ENCODE measurements at regions not wholly inside any gene's neighbourhood (a gene's known extent, or its start where the extent isn't known, plus 50 kb on each side); places are given as distances from the start of the nearest gene placed in this dataset.

DNA sequence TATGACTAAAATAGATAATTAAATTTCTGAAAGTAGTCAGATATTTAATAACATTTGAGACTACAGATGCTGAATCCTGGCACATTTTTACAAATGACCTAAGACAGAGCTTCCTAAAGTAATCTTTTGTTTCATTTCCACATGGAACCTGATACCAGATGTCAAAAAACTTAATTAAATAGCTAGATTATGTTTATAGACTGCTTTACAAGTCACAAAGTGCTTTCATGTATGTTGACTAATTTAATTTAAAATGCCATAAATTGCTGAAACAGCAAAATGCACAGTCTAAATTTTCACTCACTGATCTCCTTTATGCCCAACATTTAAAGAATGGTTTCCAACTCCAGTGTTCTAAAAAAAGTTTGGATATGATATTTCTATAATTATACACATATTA lies 299.1 kb upstream of the TBX22 start:
- CTCF ChIA-PET = no interaction called here
- POLR2A ChIA-PET = no interaction called here
- no peaks in the 10 kb centered on the region for H3K36me3 ChIP-seq (ENCODE audit: control insufficient read depth in 2 of 2, insufficient read depth in 1 of 2, low read length in 2 of 2)

GRCh38 chrX:79719568-79720231 lies 294.9 kb upstream of the TBX22 start:
- no peaks in the 10 kb centered on the region for H3K36me3 ChIP-seq (ENCODE audit: control insufficient read depth in 2 of 2, insufficient read depth in 1 of 2, low read length in 2 of 2)
- H3K9me3 ChIP-seq (ENCODE audit: control insufficient read depth, insufficient read depth, low read depth, low read length) = no peaks in the 10 kb centered on the region
- no peak overlapping the region for H3K4me3 ChIP-seq (ENCODE audit: low read depth, low read length)
- POLR2A ChIA-PET = no interaction called here
- H3K27ac ChIP-seq (ENCODE audit: extremely low read depth, low read depth, low read length) = no peak overlapping the region
- CTCF ChIA-PET = no interaction called here
- no peaks in the 10 kb centered on the region for H3K4me1 ChIP-seq (ENCODE audit: control insufficient read depth, insufficient read depth, low read length)
- TF ChIP-seq, protein P1, sequence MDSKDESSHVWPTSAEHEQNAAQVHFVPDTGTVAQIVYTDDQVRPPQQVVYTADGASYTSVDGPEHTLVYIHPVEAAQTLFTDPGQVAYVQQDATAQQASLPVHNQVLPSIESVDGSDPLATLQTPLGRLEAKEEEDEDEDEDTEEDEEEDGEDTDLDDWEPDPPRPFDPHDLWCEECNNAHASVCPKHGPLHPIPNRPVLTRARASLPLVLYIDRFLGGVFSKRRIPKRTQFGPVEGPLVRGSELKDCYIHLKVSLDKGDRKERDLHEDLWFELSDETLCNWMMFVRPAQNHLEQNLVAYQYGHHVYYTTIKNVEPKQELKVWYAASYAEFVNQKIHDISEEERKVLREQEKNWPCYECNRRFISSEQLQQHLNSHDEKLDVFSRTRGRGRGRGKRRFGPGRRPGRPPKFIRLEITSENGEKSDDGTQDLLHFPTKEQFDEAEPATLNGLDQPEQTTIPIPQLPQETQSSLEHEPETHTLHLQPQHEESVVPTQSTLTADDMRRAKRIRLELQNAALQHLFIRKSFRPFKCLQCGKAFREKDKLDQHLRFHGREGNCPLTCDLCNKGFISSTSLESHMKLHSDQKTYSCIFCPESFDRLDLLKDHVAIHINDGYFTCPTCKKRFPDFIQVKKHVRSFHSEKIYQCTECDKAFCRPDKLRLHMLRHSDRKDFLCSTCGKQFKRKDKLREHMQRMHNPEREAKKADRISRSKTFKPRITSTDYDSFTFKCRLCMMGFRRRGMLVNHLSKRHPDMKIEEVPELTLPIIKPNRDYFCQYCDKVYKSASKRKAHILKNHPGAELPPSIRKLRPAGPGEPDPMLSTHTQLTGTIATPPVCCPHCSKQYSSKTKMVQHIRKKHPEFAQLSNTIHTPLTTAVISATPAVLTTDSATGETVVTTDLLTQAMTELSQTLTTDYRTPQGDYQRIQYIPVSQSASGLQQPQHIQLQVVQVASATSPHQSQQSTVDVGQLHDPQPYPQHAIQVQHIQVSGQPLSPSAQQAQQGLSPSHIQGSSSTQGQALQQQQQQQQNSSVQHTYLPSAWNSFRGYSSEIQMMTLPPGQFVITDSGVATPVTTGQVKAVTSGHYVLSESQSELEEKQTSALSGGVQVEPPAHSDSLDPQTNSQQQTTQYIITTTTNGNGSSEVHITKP (tag by site-specific recombination; IDR thresholded peaks at IDR 0.05) = no peak
- TF ChIP-seq ZBTB48 (tag by site-specific recombination; IDR thresholded peaks at IDR 0.05) = no peak
- TF ChIP-seq OVOL3 (tag by site-specific recombination; IDR thresholded peaks at IDR 0.05) = no peak
- no peak for TF ChIP-seq SP3 (tag by site-specific recombination; IDR thresholded peaks at IDR 0.05)
- no peak for TF ChIP-seq ZNF239 (tag by site-specific recombination; IDR thresholded peaks at IDR 0.05)
- TF ChIP-seq ZIC2 (tag by site-specific recombination; IDR thresholded peaks at IDR 0.05) = no peak
- no peak for TF ChIP-seq ZNF202 (tag by site-specific recombination; IDR thresholded peaks at IDR 0.05; ENCODE audit: borderline replicate concordance)
- no peak for TF ChIP-seq ZNF777 (tag by site-specific recombination; IDR thresholded peaks at IDR 0.05; ENCODE audit: borderline replicate concordance)
- TF ChIP-seq HOXC10 (CRISPR knock-in tag; IDR thresholded peaks at IDR 0.05) = no peak
- TF ChIP-seq ZNF521 (tag by site-specific recombination; IDR thresholded peaks at IDR 0.05) = no peak
- no peak for TF ChIP-seq ZNF18 (tag by site-specific recombination; IDR thresholded peaks at IDR 0.05)

More for the DNA sequence above, 299.1 kb upstream of the TBX22 start:
- no peak overlapping the region for H3K27ac ChIP-seq (ENCODE audit: extremely low read depth, low read depth, low read length)
- H3K4me3 ChIP-seq (ENCODE audit: low read depth, low read length) = no peak overlapping the region
- no peaks in the 10 kb centered on the region for H3K4me1 ChIP-seq (ENCODE audit: control insufficient read depth, insufficient read depth, low read length)
- TF ChIP-seq GLI4 (tag by site-specific recombination; IDR thresholded peaks at IDR 0.05) (no peak), ZNF341 (tag by site-specific recombination; IDR thresholded peaks at IDR 0.05; ENCODE audit: low read depth) (no peak), ZBTB7A (tag by site-specific recombination; IDR thresholded peaks at IDR 0.05; ENCODE audit: low read depth) (no peak), ZNF133 (tag by site-specific recombination; IDR thresholded peaks at IDR 0.05) (no peak), ZNF561 (tag by site-specific recombination; IDR thresholded peaks at IDR 0.05; ENCODE audit: borderline replicate concordance) (no peak), ZNF776 (tag by site-specific recombination; IDR thresholded peaks at IDR 0.05; ENCODE audit: borderline replicate concordance) (no peak), ZNF624 (tag by site-specific recombination; IDR thresholded peaks at IDR 0.05) (no peak), ZNF513 (tag by site-specific recombination; IDR thresholded peaks at IDR 0.05) (no peak), PRDM1 (tag by site-specific recombination; IDR thresholded peaks at IDR 0.05) (no peak), ZNF146 (tag by site-specific recombination; IDR thresholded peaks at IDR 0.05) (no peak), GFI1B (tag by site-specific recombination; IDR thresholded peaks at IDR 0.05) (no peak), ZNF48 (tag by site-specific recombination; IDR thresholded peaks at IDR 0.05) (no peak), ZNF239 (tag by site-specific recombination; IDR thresholded peaks at IDR 0.05) (no peak), ZNF148 (tag by site-specific recombination; IDR thresholded peaks at IDR 0.05; ENCODE audit: borderline replicate concordance) (no peak), SP3 (tag by site-specific recombination; IDR thresholded peaks at IDR 0.05) (no peak)
- TF ChIP-seq, protein P2, sequence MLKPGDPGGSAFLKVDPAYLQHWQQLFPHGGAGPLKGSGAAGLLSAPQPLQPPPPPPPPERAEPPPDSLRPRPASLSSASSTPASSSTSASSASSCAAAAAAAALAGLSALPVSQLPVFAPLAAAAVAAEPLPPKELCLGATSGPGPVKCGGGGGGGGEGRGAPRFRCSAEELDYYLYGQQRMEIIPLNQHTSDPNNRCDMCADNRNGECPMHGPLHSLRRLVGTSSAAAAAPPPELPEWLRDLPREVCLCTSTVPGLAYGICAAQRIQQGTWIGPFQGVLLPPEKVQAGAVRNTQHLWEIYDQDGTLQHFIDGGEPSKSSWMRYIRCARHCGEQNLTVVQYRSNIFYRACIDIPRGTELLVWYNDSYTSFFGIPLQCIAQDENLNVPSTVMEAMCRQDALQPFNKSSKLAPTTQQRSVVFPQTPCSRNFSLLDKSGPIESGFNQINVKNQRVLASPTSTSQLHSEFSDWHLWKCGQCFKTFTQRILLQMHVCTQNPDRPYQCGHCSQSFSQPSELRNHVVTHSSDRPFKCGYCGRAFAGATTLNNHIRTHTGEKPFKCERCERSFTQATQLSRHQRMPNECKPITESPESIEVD (tag by site-specific recombination; IDR thresholded peaks at IDR 0.05) = no peak
- H3K9me3 ChIP-seq (ENCODE audit: control insufficient read depth, insufficient read depth, low read depth, low read length) = peaks cover 1% of the 10 kb centered on the region; the same call in 1 of the 2 replicates
